ENCODE measurements at regions not wholly inside any gene's neighbourhood (a gene's known extent, or its start where the extent isn't known, plus 50 kb on each side); places are given as distances from the start of the nearest gene placed in this dataset.
"Not testable (repeated sequence)": the region's sequence is repeated elsewhere in the genome, so short reads cannot be mapped to it uniquely, and the experiment has no call there.

GRCh38 chr9:2277644-2278043 lies 262.5 kb downstream of the SMARCA2 start:
- not testable (repeated sequence) for DNase-seq (ENCODE audit: low read depth in 2 of 2)

- not testable (repeated sequence) for DNase-seq (ENCODE audit: low read depth in 2 of 2)
Measured at GRCh38 chr9:2279138-2279537, 264.0 kb downstream of the SMARCA2 start.

DNA sequence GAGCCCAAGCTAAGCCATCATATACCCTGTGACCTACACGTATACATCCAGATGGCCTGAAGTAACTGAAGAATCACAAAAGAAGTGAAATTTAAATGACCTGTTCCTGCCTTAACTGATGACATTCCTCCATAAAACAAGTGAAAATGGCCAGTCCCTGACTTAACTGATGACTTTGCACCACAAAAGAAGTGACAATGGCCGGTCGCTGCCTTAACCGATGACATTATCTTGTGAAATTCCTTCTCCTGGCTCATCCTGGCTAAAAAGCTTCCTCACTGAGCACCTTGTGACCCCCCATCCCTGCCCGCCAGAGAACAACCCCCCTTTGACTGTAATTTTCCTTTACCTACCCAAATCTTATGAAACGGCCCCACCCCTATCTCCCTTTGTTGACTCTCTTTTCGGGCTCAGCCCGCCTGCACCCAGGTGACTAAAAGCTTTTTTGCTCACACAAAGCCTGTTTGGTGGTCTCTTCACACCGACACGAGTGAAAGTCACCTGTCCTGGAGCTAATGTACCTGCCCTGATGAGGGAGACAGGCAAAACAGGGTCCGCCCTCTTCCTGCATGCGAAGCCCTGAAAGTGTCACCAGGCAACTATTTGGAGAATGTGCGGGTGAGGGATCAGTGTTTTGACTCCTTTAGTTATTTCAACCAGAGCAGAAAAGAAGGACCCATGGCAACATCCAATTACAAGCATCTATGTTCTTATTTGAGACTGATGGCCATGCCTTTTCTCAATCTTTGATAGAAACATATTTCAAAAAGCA lies 266.1 kb downstream of the SMARCA2 start:
- DNase-seq (ENCODE audit: low read depth in 2 of 2), result no peak

DNA sequence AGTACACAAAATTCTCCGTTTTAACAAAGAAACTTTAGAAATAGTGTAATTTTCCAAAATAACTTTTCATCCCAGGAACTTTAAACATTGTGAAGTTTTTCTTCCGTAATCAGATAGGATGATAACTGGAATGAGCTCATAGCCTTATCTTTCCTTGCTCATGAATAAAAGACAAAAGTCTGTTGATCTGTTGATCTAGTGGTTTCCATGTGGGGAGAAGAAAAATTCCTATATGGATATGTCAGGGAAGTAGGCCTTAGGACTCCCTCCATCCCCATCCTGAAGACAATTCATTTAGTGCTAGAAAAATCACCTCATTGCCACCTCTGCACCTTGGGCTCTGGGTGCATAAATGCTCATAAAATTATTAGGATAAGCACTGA lies 266.6 kb downstream of the SMARCA2 start:
- no peak for DNase-seq (ENCODE audit: low read depth in 2 of 2)

DNA sequence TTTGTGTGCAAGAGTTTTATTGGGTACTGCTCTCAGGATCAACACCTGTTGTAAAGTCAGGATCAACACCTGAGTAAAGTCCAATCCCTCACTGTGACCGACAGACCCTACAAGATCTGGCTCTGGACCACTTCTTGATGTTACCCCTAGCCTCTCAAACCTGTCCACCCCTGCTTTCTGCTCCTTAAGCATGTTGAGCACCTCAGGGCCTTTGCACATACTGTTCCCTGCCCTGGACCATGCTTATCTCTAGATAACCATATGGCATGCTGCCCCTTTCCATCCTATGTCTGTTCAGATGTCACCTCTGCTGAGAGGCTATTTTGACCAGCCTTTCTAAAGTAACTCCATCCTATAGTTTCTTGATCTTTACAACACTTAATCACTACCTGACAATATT lies 269.6 kb downstream of the SMARCA2 start:
- no peak for DNase-seq (ENCODE audit: low read depth in 2 of 2)

GRCh38 chr9:2285416-2286332 lies 270.5 kb downstream of the SMARCA2 start:
- no peak for DNase-seq (ENCODE audit: low read depth in 2 of 2)

GRCh38 chr9:2286333-2286705 lies 271.2 kb downstream of the SMARCA2 start:
- no peak for DNase-seq (ENCODE audit: low read depth in 2 of 2)

DNA sequence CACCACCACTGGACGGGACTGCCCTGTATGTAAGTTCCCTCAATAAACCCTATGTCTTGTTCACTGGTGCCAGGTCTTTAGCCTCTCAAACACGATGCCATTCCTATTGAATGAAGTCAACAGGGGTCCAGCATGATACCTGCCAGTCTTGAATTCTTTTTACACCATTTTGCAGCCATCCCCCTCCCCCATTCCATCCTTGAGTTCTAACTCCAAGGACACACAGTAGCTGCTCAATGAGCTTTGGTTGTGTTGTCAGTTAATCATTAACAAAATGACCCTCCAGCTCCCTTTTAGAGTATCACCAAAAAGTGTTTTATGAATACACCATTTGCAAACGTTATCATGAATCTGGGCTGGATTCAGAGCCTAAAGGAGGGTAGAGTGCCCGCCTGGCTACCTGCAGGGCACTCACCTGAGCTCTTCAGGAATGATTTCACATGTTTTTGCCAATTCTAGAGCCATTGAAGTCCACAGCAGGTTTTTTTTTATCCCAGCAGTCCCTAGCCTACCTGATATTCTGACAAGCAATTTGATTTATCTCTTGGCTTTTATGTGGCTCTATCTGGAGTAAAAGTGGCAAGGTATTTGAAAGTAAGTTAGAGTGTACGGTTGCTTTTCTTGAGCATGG lies 271.8 kb downstream of the SMARCA2 start:
- no peak for DNase-seq (ENCODE audit: low read depth in 2 of 2)

DNA sequence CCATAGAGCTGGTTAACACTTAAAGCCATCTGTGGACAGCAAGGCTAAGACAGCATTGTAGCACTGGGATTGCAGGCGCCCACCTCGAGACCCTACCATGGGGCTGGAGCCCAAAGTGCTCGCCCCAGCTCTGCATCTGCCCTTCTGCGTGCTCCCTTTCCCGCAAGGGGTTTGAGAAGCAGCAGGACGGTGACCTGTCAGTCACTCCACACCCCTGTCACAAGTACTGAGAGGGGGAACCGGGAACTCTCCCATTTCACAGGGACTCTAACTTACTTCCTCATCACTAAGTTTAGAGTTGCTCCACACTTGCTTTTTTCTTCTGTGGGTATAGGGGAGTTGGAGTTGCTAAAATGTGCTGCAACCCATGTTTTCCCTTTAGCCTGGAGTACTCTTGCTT lies 273.2 kb downstream of the SMARCA2 start:
- DNase-seq (ENCODE audit: low read depth in 2 of 2), result no peak

GRCh38 chr9:2289263-2289662 lies 274.1 kb downstream of the SMARCA2 start:
- DNase-seq (ENCODE audit: low read depth in 2 of 2), result no peak

- DNase-seq (ENCODE audit: low read depth in 2 of 2), result no peak
Measured at GRCh38 chr9:2290382-2290781, 275.2 kb downstream of the SMARCA2 start.

DNA sequence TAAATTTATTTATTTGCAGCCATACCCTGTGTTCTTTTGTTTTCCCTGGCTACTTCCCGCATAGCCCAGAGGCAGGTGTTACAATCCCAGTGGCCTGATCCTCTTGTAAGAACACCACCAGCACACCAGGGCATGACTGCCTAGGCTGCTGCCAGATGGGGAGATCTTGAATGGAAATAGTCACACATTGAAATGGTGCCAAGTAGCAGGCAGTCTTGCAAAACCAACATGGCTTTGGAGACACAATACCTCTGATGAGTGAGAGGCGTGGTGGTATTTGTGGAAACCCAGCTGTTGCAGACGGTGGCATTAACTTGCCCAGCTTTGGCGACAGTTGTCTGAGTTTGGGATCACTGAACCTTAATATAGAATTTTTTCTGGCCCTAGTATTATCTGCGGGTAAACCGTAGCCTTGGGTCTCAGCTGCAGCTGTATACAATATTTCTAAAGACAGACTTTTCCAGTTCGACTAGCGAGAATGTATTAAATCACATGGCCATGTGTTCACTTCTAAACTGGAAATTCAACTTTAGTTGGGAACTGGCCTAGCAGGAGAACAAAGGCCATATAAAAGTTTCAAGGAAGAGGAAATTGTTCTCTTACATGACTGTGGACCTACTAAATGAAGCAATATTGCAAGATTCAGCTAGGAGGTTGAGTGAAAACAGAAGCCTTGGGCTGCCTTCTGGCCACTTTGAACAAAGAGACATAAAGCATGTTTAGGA lies 277.0 kb downstream of the SMARCA2 start:
- DNase-seq (ENCODE audit: low read depth in 2 of 2), result no peak

GRCh38 chr9:2292733-2293132 lies 277.6 kb downstream of the SMARCA2 start:
- no peak for DNase-seq (ENCODE audit: low read depth in 2 of 2)

DNA sequence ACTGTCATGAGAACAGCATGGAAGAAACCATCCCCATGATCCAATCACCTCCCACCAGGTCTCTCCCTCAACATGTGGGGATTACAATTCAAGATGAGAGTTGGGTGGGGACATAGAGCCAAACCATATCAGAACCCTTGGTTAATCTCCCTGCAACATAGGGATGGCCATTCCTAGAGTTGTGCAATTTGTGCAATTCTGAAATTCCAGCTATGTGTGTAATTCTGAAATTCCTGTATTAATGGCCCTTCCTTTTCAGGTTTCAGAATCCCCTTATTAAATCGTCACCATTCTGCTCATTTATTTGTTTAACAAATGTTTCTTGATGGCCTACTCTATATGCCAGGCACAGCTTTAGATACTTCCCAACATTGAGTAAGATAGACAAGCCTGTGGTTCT lies 282.6 kb downstream of the SMARCA2 start:
- no peak for DNase-seq (ENCODE audit: low read depth in 2 of 2)

- DNase-seq (ENCODE audit: low read depth in 2 of 2), result no peak
Measured at GRCh38 chr9:2298217-2298616, 283.1 kb downstream of the SMARCA2 start.

GRCh38 chr9:2299156-2299842 lies 284.2 kb downstream of the SMARCA2 start:
- no peak for DNase-seq (ENCODE audit: low read depth in 2 of 2)

DNA sequence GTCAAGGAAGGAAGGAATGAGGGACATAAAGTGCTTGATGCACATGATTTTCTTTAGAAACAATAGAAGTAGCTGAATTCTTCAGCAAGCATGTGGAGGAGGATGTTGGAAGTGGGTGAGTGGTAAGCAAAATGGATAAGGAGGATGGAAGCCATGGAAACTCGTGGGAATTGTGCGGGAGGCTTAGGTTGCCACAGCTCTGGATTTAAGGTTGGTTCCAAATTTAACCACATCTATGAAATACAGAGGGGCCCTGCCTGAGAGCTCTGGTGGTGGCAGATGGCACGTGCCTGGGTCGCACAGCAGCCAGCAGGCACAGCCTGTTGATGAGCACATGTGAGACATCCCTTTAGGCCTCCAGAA lies 284.7 kb downstream of the SMARCA2 start:
- no peak for DNase-seq (ENCODE audit: low read depth in 2 of 2)

- DNase-seq (ENCODE audit: low read depth in 2 of 2), result no peak
Measured at GRCh38 chr9:2300325-2300724, 285.2 kb downstream of the SMARCA2 start.

DNA sequence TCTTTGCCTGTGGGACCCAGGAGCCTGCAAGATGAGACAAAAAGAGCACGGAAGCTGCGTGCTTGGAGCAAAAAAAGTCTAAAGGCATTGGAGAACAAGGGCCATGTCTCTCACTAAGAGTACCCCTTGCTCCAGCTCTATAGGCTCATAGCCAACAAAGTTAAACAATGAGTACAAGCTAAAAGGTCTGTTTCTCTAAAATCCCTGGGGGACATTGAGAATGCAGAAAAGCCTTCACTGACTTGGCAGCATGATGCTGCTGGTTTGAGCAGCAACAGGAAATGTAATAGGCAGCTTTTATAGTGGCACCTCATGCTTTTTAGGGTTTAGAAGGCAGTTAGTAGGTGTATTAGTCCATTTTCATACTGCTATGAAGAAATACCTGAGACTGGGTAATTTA lies 287.5 kb downstream of the SMARCA2 start:
- no peak for DNase-seq (ENCODE audit: low read depth in 2 of 2)

- no peak for DNase-seq (ENCODE audit: low read depth in 2 of 2)
Measured at GRCh38 chr9:2303056-2303455, 287.9 kb downstream of the SMARCA2 start.

DNA sequence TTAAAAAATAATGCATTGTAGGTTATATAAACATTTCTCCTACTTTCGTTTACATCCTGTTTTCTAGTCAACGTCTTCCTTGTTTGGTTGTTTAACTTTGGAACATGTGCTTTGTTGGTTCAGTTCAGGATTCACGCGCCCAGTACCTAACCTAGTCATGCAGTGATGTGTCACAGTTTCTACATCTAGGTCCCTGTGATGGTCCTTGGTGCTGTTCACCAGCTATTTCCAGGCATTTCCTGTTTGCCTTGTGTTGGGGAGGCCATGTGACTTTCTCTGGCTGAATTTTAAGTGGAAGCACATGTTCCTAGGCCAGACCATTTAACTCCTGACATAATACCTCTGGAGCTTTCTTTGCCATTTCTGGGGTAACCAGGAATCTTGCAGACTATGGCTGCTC lies 292.3 kb downstream of the SMARCA2 start:
- DNase-seq (ENCODE audit: low read depth in 2 of 2), result no peak

Measured in stimulated activated CD8-positive, alpha-beta memory T cell treated with anti-CD3 and anti-CD28 coated beads, Interleukin-15, amount 100 ng/mL, for 4 hours (primary cell).